A549 (cell line): ENCODE measurements at regions not wholly inside any gene's neighbourhood (a gene's known extent, or its start where the extent isn't known, plus 50 kb on each side); places are given as distances from the start of the nearest gene placed in this dataset.
"Not testable (repeated sequence)": the region's sequence is repeated elsewhere in the genome, so short reads cannot be mapped to it uniquely, and the experiment has no call there.

Source experiments
- BHLHE40 ChIP-seq: IDR thresholded peaks from 2 replicates; pipeline ENCODE4 v1.6.1; 2012; ENCODE audit warnings: low read depth, low read length, inconsistent platforms
- CEBPB ChIP-seq, 2 experiments: fragments of >200 bp in 1 of 2; sonication (Bioruptor Twin) in 1 of 2; formaldehyde crosslinking in 1 of 2; IDR thresholded peaks; 2 replicates each; pipeline ENCODE4 v1.6.1; 2012 to 2016
- CHD4 ChIP-seq: fragments of 200-600 bp; sonication (generic); IDR thresholded peaks from 2 replicates; pipeline ENCODE4 v1.6.1; 2016; ENCODE audit warnings: antibody characterized with exemption, mild to moderate bottlenecking, borderline replicate concordance
- EHMT2 ChIP-seq: fragments of 200-600 bp; sonication (generic); IDR thresholded peaks from 2 replicates; pipeline ENCODE4 v1.6.1; 2016; ENCODE audit warnings: antibody characterized with exemption, low read depth, mild to moderate bottlenecking, moderate library complexity
- ESRRA ChIP-seq: fragments of 150-350 bp; IDR thresholded peaks from 2 replicates; pipeline ENCODE4 v1.6.1; 2014; ENCODE audit warnings: mild to moderate bottlenecking, low read length, borderline replicate concordance
- HOXB5 ChIP-seq: fragments of 250-450 bp; sonication (Bioruptor Pico); IDR thresholded peaks from 2 replicates; pipeline ENCODE4 v1.5.0; 2020; ENCODE audit warnings: mild to moderate bottlenecking, moderate library complexity
- JUN ChIP-seq, 2 experiments: fragments of >200 bp; sonication (Bioruptor Twin); formaldehyde crosslinking; IDR thresholded peaks; 2 replicates in 1 of 2; 3 replicates in 1 of 2; pipeline ENCODE4 v1.6.1; 2016 to 2017
- MAFK ChIP-seq: fragments of 450-650 bp; IDR thresholded peaks from 2 replicates; pipeline ENCODE4 v1.6.1; 2014; ENCODE audit not compliant: partially characterized antibody
- POLR2A ChIP-seq: IDR thresholded peaks from 2 replicates; pipeline ENCODE4 v1.6.1; 2012; ENCODE audit warnings: mild to moderate bottlenecking, low read length
- ZFP36 ChIP-seq: fragments of 450-650 bp; IDR thresholded peaks from 2 replicates; pipeline ENCODE4 v1.6.1; 2014; ENCODE audit warnings: borderline replicate concordance; ENCODE audit not compliant: partially characterized antibody
- TF ChIP-seq, protein P1 (sequence below): fragments of >200 bp; sonication (Bioruptor Twin); formaldehyde crosslinking; IDR thresholded peaks from 3 replicates; pipeline ENCODE4 v1.5.1; 2016
- TF ChIP-seq, protein P2 (sequence below): IDR thresholded peaks from 2 replicates; pipeline ENCODE4 v1.6.1; 2012

GRCh38 chr7:122238729-122239128, 65.8 kb downstream of the FEZF1 start:
- TF ChIP-seq POLR2A; HOXB5; CEBPB (IDR thresholded peaks at IDR 0.05); BHLHE40; EHMT2; ESRRA; MAFK; JUN (IDR thresholded peaks at IDR 0.05); ZFP36; CHD4: not testable (repeated sequence)
- TF ChIP-seq, protein P1, sequence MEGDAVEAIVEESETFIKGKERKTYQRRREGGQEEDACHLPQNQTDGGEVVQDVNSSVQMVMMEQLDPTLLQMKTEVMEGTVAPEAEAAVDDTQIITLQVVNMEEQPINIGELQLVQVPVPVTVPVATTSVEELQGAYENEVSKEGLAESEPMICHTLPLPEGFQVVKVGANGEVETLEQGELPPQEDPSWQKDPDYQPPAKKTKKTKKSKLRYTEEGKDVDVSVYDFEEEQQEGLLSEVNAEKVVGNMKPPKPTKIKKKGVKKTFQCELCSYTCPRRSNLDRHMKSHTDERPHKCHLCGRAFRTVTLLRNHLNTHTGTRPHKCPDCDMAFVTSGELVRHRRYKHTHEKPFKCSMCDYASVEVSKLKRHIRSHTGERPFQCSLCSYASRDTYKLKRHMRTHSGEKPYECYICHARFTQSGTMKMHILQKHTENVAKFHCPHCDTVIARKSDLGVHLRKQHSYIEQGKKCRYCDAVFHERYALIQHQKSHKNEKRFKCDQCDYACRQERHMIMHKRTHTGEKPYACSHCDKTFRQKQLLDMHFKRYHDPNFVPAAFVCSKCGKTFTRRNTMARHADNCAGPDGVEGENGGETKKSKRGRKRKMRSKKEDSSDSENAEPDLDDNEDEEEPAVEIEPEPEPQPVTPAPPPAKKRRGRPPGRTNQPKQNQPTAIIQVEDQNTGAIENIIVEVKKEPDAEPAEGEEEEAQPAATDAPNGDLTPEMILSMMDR = not testable (repeated sequence)
- TF ChIP-seq, protein P2, sequence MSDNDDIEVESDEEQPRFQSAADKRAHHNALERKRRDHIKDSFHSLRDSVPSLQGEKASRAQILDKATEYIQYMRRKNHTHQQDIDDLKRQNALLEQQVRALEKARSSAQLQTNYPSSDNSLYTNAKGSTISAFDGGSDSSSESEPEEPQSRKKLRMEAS = not testable (repeated sequence)
